OCI-LY3 (cell line): ENCODE measurements at regions not wholly inside any gene's neighbourhood (a gene's known extent, or its start where the extent isn't known, plus 50 kb on each side); places are given as distances from the start of the nearest gene placed in this dataset.

Source experiments
- H2AFZ ChIP-seq: fragments of 200-600, 300-600 bp; shearing (Covaris generic); 2 replicates; pipeline ENCODE4 v1.6.0; 2014; ENCODE audit warnings: antibody characterized with exemption, low read depth, low read length
- H3K27ac ChIP-seq: fragments of 200-600, 300-600 bp; sonication (generic); 2 replicates; pipeline ENCODE4 v1.5.1; 2014; ENCODE audit warnings: mild to moderate bottlenecking, low read length, moderate library complexity, mixed read lengths
- H3K27me3 ChIP-seq: fragments of 200-600, 300-600 bp; sonication (generic); 2 replicates; pipeline ENCODE4 v1.6.1; 2014; ENCODE audit warnings: low read depth, low read length, mixed read lengths
- H3K36me3 ChIP-seq: fragments of 200-600, 300-600 bp; sonication (generic); replicated peaks from 2 replicates; pipeline ENCODE3; 2014; ENCODE audit warnings: low read depth, low read length, mixed read lengths
- H3K4me1 ChIP-seq: fragments of 300-600, 200-600 bp; sonication (generic); 2 replicates; pipeline ENCODE4 v1.6.1; 2014; ENCODE audit warnings: low read length, mixed read lengths
- H3K4me2 ChIP-seq: fragments of 200-600, 300-600 bp; sonication (generic); 2 replicates; pipeline ENCODE4 v1.6.1; 2014; ENCODE audit warnings: low read length, mixed read lengths
- H3K4me3 ChIP-seq: fragments of 300-600, 200-600 bp; sonication (generic); 2 replicates; pipeline ENCODE4 v1.5.1; 2014; ENCODE audit warnings: antibody characterized with exemption, mild to moderate bottlenecking, low read length, moderate library complexity
- H3K79me2 ChIP-seq: fragments of 300-600, 200-600 bp; shearing (Covaris generic); 2 replicates; pipeline ENCODE4 v1.6.1; 2014; ENCODE audit warnings: mild to moderate bottlenecking, low read length, mixed read lengths
- H3K9ac ChIP-seq: fragments of 300-600, 200-600 bp; shearing (Covaris generic); 2 replicates; pipeline ENCODE4 v1.6.0; 2014; ENCODE audit warnings: mild to moderate bottlenecking, low read length, moderate library complexity
- H3K9me3 ChIP-seq: fragments of 200-600, 300-600 bp; shearing (Covaris generic); 2 replicates; pipeline ENCODE4 v1.6.1; 2014; ENCODE audit warnings: low read length, mixed read lengths; ENCODE audit not compliant: insufficient read depth
- H4K20me1 ChIP-seq: fragments of 200-600, 300-600 bp; sonication (generic); 2 replicates; pipeline ENCODE4 v1.6.1; 2016; ENCODE audit warnings: low read length, mixed read lengths; ENCODE audit not compliant: insufficient read depth
- CTCF ChIP-seq: fragments of 200-600, 300-600 bp; sonication (generic); IDR thresholded peaks from 2 replicates; pipeline ENCODE4 v1.5.1; 2014; ENCODE audit warnings: antibody characterized with exemption, low read length, low read depth
- EZH2phosphoT487 ChIP-seq: fragments of 200-600 bp; shearing (Covaris generic); IDR thresholded peaks from 2 replicates; pipeline ENCODE4 v1.6.1; 2018; ENCODE audit warnings: antibody characterized with exemption, mixed run types, low read depth

- Histone ChIP-seq H3K27ac (no peak overlapping the region), H3K9ac (no peak overlapping the region), H3K4me1 (peaks cover 6% of the 10 kb centered on the region; the same call in 1 of the 2 replicates), H3K4me3 (no peak overlapping the region), H3K27me3 (no peaks in the 10 kb centered on the region), H2AFZ (no peak overlapping the region), H3K4me2 (no peak overlapping the region), H4K20me1 (no peaks in the 10 kb centered on the region), H3K79me2 (no peaks in the 10 kb centered on the region), H3K9me3 (no peaks in the 10 kb centered on the region), H3K36me3 (no peaks in the 10 kb centered on the region)
- TF ChIP-seq EZH2phosphoT487 (no peak), CTCF (no peak)
These were observed 100.8 kb upstream of the FOXN2 start for GRCh38 chr2:48213646-48214045.

- Histone ChIP-seq H3K4me2 (no peak overlapping the region), H3K9me3 (no peaks in the 10 kb centered on the region), H2AFZ (no peak overlapping the region), H3K27me3 (no peaks in the 10 kb centered on the region), H3K27ac (no peak overlapping the region), H3K9ac (no peak overlapping the region), H3K36me3 (no peaks in the 10 kb centered on the region), H4K20me1 (no peaks in the 10 kb centered on the region), H3K4me1 (peaks cover 27% of the 10 kb centered on the region), H3K4me3 (no peak overlapping the region), H3K79me2 (no peaks in the 10 kb centered on the region)
- TF ChIP-seq EZH2phosphoT487 (no peak), CTCF (no peak)
These were observed 96.3 kb upstream of the FOXN2 start for GRCh38 chr2:48218169-48218568.

- no peak overlapping the region for H3K4me2 ChIP-seq
- no peak overlapping the region for H3K4me3 ChIP-seq
- no peaks in the 10 kb centered on the region for H3K36me3 ChIP-seq
- TF ChIP-seq EZH2phosphoT487 (no peak), CTCF (no peak)
- no peaks in the 10 kb centered on the region for H4K20me1 ChIP-seq
- H3K9me3 ChIP-seq, result no peaks in the 10 kb centered on the region
- no peak overlapping the region for H2AFZ ChIP-seq
- no peak overlapping the region for H3K27ac ChIP-seq
- H3K79me2 ChIP-seq, result no peaks in the 10 kb centered on the region
- H3K9ac ChIP-seq, result no peak overlapping the region
- no peaks in the 10 kb centered on the region for H3K27me3 ChIP-seq
- H3K4me1 ChIP-seq, result peaks cover 27% of the 10 kb centered on the region
These were observed 95.3 kb upstream of the FOXN2 start for GRCh38 chr2:48219234-48219554.

DNA sequence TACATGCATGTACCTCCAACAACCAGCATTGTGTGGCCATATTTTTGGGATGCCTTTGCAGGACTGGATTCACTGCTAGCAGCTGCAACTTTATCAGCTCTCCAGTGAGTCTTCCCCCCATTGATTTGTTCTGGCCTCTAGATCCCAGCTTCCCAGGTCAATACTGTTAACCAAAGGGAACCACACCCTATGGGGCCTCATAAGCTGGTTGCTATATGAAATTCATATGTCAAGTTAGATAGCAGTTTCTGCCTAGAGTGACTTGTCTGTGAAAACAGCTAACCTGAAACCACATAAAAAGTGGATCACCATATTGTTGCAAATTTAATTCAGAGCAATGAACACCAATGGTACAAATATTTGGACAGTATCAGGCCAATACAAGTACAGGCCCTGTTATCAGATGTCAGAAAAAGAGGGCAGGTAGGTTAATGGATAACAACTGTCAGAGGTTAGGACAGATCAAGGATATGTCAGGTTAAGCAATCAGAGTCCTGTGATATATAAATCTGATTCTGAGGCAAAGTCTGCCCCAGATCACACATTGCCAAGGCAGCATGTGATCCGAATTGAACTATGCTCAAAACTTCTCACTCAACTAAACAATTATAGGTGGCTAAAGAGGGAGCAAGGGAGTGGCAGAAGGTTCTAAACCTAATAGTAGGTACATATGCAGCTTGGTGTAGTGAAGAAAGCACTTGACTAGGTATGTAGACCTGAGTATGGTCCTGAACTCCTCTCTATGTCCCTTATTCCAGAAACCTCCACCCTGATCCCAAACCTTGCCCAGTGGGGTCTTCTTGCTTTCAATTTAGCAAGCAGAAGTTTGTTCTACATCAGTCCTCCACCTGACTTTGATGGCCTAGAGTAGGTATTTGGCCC, 94.7 kb upstream of the FOXN2 start:
- Histone ChIP-seq H4K20me1 (no peaks in the 10 kb centered on the region), H3K4me3 (no peak overlapping the region), H3K4me2 (peak overlapping the region; percentile 52), H3K4me1 (peaks cover 26% of the 10 kb centered on the region), H3K36me3 (no peaks in the 10 kb centered on the region), H3K27ac (peak overlapping the region; percentile 75), H3K9me3 (no peaks in the 10 kb centered on the region), H2AFZ (no peak overlapping the region), H3K9ac (no peak overlapping the region), H3K27me3 (no peaks in the 10 kb centered on the region), H3K79me2 (no peaks in the 10 kb centered on the region)
- TF ChIP-seq EZH2phosphoT487, result no peak
